ENCODE measurements at regions not wholly inside any gene's neighbourhood (a gene's known extent, or its start where the extent isn't known, plus 50 kb on each side); places are given as distances from the start of the nearest gene placed in this dataset.

DNA sequence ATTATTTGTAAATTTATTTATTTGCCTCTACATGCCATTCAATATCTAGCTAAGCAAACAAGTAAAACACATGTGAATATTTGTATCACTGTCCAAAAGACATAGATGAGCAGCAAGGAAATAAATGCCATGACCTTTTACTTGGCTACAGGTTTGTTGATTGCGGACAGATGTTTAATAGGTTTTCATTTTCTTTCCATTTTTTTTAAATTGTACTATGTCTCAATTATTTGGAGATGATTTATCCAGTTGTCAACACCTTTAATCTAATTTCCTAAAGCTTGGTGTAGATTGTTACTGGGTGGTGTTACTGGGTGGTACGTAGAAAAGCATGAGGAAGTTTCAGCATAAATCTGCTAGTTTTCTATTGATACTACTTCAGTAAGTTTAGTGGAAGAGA lies 560.6 kb upstream of the SPRY2 start:
- TF ChIP-seq, protein P1, sequence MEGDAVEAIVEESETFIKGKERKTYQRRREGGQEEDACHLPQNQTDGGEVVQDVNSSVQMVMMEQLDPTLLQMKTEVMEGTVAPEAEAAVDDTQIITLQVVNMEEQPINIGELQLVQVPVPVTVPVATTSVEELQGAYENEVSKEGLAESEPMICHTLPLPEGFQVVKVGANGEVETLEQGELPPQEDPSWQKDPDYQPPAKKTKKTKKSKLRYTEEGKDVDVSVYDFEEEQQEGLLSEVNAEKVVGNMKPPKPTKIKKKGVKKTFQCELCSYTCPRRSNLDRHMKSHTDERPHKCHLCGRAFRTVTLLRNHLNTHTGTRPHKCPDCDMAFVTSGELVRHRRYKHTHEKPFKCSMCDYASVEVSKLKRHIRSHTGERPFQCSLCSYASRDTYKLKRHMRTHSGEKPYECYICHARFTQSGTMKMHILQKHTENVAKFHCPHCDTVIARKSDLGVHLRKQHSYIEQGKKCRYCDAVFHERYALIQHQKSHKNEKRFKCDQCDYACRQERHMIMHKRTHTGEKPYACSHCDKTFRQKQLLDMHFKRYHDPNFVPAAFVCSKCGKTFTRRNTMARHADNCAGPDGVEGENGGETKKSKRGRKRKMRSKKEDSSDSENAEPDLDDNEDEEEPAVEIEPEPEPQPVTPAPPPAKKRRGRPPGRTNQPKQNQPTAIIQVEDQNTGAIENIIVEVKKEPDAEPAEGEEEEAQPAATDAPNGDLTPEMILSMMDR (IDR thresholded peaks at IDR 0.05) = no peak
- no peak for TF ChIP-seq POLR2A (IDR thresholded peaks at IDR 0.05)
- TF ChIP-seq POLR2AphosphoS5 (IDR thresholded peaks at IDR 0.05) = no peak
- TF ChIP-seq EP300 (IDR thresholded peaks at IDR 0.05) = no peak

All from gastroesophageal sphincter (tissue), 3 donors.